ENCODE measurements at regions not wholly inside any gene's neighbourhood (a gene's known extent, or its start where the extent isn't known, plus 50 kb on each side); places are given as distances from the start of the nearest gene placed in this dataset.

DNA sequence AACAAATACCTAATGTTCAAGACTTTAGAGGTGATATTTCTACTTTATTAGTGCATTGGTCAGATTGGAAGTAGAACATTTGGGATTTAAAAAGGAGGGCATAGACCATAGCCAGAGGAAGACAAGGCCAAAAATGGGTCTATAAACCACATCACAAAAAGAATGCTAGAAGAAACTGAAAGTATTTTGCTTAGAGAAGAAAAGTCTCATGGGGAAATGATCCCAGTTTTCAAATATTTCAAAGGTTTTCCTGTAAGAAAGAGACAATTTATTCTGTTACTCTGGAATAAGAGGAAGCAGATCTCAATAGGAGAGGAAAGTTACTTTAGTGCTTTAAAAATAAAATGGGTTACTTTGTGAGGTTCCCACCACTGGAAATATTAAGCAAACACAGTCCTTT is 341.4 kb downstream of the TNS1 start:
- TF ChIP-seq, protein P1, sequence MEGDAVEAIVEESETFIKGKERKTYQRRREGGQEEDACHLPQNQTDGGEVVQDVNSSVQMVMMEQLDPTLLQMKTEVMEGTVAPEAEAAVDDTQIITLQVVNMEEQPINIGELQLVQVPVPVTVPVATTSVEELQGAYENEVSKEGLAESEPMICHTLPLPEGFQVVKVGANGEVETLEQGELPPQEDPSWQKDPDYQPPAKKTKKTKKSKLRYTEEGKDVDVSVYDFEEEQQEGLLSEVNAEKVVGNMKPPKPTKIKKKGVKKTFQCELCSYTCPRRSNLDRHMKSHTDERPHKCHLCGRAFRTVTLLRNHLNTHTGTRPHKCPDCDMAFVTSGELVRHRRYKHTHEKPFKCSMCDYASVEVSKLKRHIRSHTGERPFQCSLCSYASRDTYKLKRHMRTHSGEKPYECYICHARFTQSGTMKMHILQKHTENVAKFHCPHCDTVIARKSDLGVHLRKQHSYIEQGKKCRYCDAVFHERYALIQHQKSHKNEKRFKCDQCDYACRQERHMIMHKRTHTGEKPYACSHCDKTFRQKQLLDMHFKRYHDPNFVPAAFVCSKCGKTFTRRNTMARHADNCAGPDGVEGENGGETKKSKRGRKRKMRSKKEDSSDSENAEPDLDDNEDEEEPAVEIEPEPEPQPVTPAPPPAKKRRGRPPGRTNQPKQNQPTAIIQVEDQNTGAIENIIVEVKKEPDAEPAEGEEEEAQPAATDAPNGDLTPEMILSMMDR (IDR thresholded peaks at IDR 0.05; ENCODE audit: low read depth, low read length): no peak
- TF ChIP-seq POLR2A (IDR thresholded peaks at IDR 0.05; ENCODE audit: extremely low read depth, insufficient read length) (no peak), MYC (IDR thresholded peaks at IDR 0.05; ENCODE audit: low read depth, low read length) (no peak)
- TF ChIP-seq, protein P2, sequence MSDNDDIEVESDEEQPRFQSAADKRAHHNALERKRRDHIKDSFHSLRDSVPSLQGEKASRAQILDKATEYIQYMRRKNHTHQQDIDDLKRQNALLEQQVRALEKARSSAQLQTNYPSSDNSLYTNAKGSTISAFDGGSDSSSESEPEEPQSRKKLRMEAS (IDR thresholded peaks at IDR 0.05; ENCODE audit: low read depth, low read length): no peak

Data from NB4 (cell line).